ENCODE measurements at regions not wholly inside any gene's neighbourhood (a gene's known extent, or its start where the extent isn't known, plus 50 kb on each side); places are given as distances from the start of the nearest gene placed in this dataset.

DNA sequence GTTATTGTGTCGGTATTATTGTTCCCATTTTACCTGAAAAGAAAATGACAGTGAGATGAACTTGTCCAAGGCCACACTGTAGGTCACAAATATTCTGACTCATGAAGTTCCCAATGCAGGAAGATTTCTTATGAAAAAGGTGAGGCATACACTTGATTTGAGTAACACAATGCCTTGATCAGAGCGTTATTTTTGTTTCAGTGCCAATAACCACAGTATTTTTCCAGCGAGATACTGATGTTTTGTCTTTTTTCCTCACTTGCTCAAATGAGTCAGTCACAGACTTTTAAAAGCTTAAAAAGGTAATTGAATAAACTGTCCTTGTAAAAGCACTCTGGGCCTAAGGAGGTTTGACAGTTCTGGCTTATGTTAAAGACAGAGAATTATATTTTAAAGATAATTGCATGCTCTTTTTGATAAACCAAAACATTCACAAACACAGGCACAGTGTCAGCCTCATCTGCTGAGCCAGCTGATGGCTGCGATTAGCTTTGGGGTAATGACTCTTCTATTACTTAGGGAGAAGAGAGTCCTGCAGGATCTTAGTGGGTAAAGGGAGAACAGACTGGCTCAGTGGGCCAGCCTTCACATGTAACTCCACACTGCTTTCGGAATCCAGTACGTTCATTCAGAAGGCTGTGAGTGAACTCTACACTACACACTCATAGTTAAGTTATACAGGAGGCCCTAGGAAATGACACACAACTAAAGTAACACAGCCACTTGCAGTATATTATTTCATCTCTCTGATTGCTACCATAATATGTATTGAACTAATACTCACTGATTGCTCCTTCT is 165.5 kb upstream of the CD180 start:
- TF ChIP-seq POLR2AphosphoS5 (IDR thresholded peaks at IDR 0.05; ENCODE audit: low read depth, low read length): no peak
- no peak for TF ChIP-seq TAF1 (IDR thresholded peaks at IDR 0.05; ENCODE audit: borderline replicate concordance, insufficient read depth, low read length)
- TF ChIP-seq, protein P1, sequence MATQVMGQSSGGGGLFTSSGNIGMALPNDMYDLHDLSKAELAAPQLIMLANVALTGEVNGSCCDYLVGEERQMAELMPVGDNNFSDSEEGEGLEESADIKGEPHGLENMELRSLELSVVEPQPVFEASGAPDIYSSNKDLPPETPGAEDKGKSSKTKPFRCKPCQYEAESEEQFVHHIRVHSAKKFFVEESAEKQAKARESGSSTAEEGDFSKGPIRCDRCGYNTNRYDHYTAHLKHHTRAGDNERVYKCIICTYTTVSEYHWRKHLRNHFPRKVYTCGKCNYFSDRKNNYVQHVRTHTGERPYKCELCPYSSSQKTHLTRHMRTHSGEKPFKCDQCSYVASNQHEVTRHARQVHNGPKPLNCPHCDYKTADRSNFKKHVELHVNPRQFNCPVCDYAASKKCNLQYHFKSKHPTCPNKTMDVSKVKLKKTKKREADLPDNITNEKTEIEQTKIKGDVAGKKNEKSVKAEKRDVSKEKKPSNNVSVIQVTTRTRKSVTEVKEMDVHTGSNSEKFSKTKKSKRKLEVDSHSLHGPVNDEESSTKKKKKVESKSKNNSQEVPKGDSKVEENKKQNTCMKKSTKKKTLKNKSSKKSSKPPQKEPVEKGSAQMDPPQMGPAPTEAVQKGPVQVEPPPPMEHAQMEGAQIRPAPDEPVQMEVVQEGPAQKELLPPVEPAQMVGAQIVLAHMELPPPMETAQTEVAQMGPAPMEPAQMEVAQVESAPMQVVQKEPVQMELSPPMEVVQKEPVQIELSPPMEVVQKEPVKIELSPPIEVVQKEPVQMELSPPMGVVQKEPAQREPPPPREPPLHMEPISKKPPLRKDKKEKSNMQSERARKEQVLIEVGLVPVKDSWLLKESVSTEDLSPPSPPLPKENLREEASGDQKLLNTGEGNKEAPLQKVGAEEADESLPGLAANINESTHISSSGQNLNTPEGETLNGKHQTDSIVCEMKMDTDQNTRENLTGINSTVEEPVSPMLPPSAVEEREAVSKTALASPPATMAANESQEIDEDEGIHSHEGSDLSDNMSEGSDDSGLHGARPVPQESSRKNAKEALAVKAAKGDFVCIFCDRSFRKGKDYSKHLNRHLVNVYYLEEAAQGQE (IDR thresholded peaks at IDR 0.05; ENCODE audit: insufficient read depth in 1 of 2, low read depth in 2 of 2, low read length in 2 of 2): no peak
- no peak for TF ChIP-seq SIN3A (IDR thresholded peaks at IDR 0.05; ENCODE audit: borderline replicate concordance, insufficient read depth, low read length)
- no peak for TF ChIP-seq FOXP2 (optimal IDR thresholded peaks at IDR 0.05; ENCODE audit: borderline replicate concordance, extremely low read depth, extremely low read length, insufficient read depth)

All from PFSK-1 (cell line).